ENCODE measurements at regions not wholly inside any gene's neighbourhood (a gene's known extent, or its start where the extent isn't known, plus 50 kb on each side); places are given as distances from the start of the nearest gene placed in this dataset.

DNA sequence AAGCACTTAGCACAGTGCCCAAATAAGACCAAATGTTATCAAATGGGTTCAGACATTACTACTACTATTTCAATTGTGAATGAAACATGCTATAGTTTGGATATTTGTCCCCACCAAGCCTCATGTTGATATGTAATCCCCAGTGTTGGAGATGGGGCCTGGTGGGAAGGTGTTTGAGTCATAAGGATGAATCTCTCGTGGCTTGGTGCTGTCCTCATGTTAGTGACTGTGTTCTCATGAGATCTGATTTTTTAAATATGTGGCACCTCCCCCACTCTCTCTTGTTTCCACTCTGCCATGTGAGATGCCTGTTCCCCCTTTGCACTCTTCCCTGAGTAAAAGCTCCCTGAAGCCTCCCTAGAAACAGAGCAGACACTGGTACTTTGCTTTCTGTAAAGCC is 148.7 kb upstream of the TGFBR2 start:
- no peak overlapping the region for H3K4me3 Mint-ChIP-seq (ENCODE audit: unreplicated experiment)
- H3K9me3 Mint-ChIP-seq (ENCODE audit: unreplicated experiment) = peaks cover 4% of the 10 kb centered on the region
- POLR2A ChIA-PET = interaction anchor here (1.0 kb wide), 1 partner anchor 20 kb away, joined by 4 read pairs; no protein-coding TSS in a partner anchor
- no peak overlapping the region for H3K27ac Mint-ChIP-seq (ENCODE audit: unreplicated experiment)
- no peak overlapping the region for H3K4me3 ChIP-seq (ENCODE audit: low read depth, low read length)
- no peaks in the 10 kb centered on the region for H3K27me3 ChIP-seq (replicated peaks; ENCODE audit: control insufficient read depth, insufficient read depth, low read length)
- peaks cover 2% of the 10 kb centered on the region; the same call in 1 of the 2 replicates for H3K9me3 ChIP-seq
- intact Hi-C loops (cut with micrococcal nuclease; ENCODE audit: unreplicated experiment) = no loop called here
- no peak for DNase-seq
- no peaks in the 10 kb centered on the region for H3K4me1 ChIP-seq
- no peak for TF ChIP-seq CTCF (IDR thresholded peaks at IDR 0.05; ENCODE audit: insufficient read depth in 1 of 2, low read depth in 1 of 2, low read length in 1 of 2, severe bottlenecking in 1 of 2, unreplicated experiment in 1 of 2)
- CTCF ChIA-PET = no interaction called here
- no peaks in the 10 kb centered on the region for H3K36me3 ChIP-seq (ENCODE audit: control insufficient read depth, insufficient read depth, low read length)
- peaks cover 7% of the 10 kb centered on the region for H3K4me1 Mint-ChIP-seq (ENCODE audit: low read depth, unreplicated experiment)
- no peaks in the 10 kb centered on the region for H3K36me3 Mint-ChIP-seq (ENCODE audit: insufficient read depth, unreplicated experiment)
- no TSS peak for BruUV-seq (replicated peaks)
- no peaks in the 10 kb centered on the region for H3K27me3 Mint-ChIP-seq (ENCODE audit: insufficient read depth, unreplicated experiment)

- BruUV-seq (replicated peaks) = no TSS peak
- no peaks in the 10 kb centered on the region for H3K27me3 Mint-ChIP-seq (ENCODE audit: insufficient read depth, unreplicated experiment)
- CTCF ChIA-PET = no interaction called here
Measured at GRCh38 chr3:30458376-30459171, 147.8 kb upstream of the TGFBR2 start.

DNA sequence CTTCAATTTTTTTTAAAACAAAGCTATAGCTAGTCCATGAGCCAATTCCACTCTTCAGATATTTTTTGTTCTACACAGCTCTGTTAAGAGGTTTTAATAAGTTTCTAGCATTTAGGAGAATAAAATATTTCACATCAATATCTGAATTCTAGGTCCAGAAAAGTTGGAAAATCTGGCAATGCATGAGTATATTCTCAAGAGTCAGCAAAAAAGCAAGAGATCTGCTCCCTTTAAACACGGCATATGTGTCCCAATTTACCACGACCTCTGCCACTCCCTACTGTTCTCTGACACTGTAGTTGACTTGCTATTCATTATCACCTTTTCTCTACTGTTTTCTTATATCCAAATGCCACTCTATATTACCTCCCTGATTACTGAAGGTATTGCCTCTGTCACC is 145.1 kb upstream of the TGFBR2 start:
- Histone ChIP-seq H3K36me3 (ENCODE audit: control insufficient read depth, insufficient read depth, low read length) (no peaks in the 10 kb centered on the region), H3K4me1 (no peaks in the 10 kb centered on the region), H3K27me3 (replicated peaks; ENCODE audit: control insufficient read depth, insufficient read depth, low read length) (no peaks in the 10 kb centered on the region), H3K9me3 (no peaks in the 10 kb centered on the region), H3K4me3 (ENCODE audit: low read depth, low read length) (no peak overlapping the region)
- ChIA-PET POLR2A (no interaction called here), CTCF (no interaction called here)
- intact Hi-C loops (cut with micrococcal nuclease; ENCODE audit: unreplicated experiment) = no loop called here
- no peak for TF ChIP-seq CTCF (IDR thresholded peaks at IDR 0.05; ENCODE audit: insufficient read depth in 1 of 2, low read depth in 1 of 2, low read length in 1 of 2, severe bottlenecking in 1 of 2, unreplicated experiment in 1 of 2)
- no peak overlapping the region for H3K27ac Mint-ChIP-seq (ENCODE audit: unreplicated experiment)
- no peaks in the 10 kb centered on the region for H3K27me3 Mint-ChIP-seq (ENCODE audit: insufficient read depth, unreplicated experiment)
- DNase-seq = no peak
- H3K36me3 Mint-ChIP-seq (ENCODE audit: insufficient read depth, unreplicated experiment) = no peaks in the 10 kb centered on the region
- H3K4me3 Mint-ChIP-seq (ENCODE audit: unreplicated experiment) = no peak overlapping the region
- peaks cover 6% of the 10 kb centered on the region for H3K4me1 Mint-ChIP-seq (ENCODE audit: low read depth, unreplicated experiment)
- peaks cover 12% of the 10 kb centered on the region for H3K9me3 Mint-ChIP-seq (ENCODE audit: unreplicated experiment)
- no TSS peak for BruUV-seq (replicated peaks)

More at GRCh38 chr3:30458376-30459171, 147.8 kb upstream of the TGFBR2 start:
- DNase-seq = no peak
- Histone ChIP-seq H3K9me3 (no peaks in the 10 kb centered on the region), H3K36me3 (ENCODE audit: control insufficient read depth, insufficient read depth, low read length) (no peaks in the 10 kb centered on the region), H3K4me1 (no peaks in the 10 kb centered on the region), H3K4me3 (ENCODE audit: low read depth, low read length) (no peak overlapping the region), H3K27me3 (replicated peaks; ENCODE audit: control insufficient read depth, insufficient read depth, low read length) (no peaks in the 10 kb centered on the region)
- TF ChIP-seq CTCF (IDR thresholded peaks at IDR 0.05; ENCODE audit: insufficient read depth in 1 of 2, low read depth in 1 of 2, low read length in 1 of 2, severe bottlenecking in 1 of 2, unreplicated experiment in 1 of 2) = no peak
- POLR2A ChIA-PET = no interaction called here
- Mint-ChIP-seq H3K36me3 (ENCODE audit: insufficient read depth, unreplicated experiment) (no peaks in the 10 kb centered on the region), H3K27ac (ENCODE audit: unreplicated experiment) (no peak overlapping the region), H3K4me1 (ENCODE audit: low read depth, unreplicated experiment) (peaks cover 7% of the 10 kb centered on the region), H3K9me3 (ENCODE audit: unreplicated experiment) (no peaks in the 10 kb centered on the region), H3K4me3 (ENCODE audit: unreplicated experiment) (no peak overlapping the region)
- intact Hi-C loops (cut with micrococcal nuclease; ENCODE audit: unreplicated experiment) = no loop called here

Measured in Caco-2 (cell line).